AG10803 (cell line): ENCODE measurements at regions not wholly inside any gene's neighbourhood (a gene's known extent, or its start where the extent isn't known, plus 50 kb on each side); places are given as distances from the start of the nearest gene placed in this dataset.

ENCODE experiments used
- DNase-seq: peaks from one replicate; pipeline ENCODE4 v3.0.0; 2010; ENCODE audit warnings: low read depth
- H3K4me3 ChIP-seq: 2 replicates; pipeline ENCODE4 v1.5.1; 2011; ENCODE audit warnings: mild to moderate bottlenecking, low read length, control low read depth
- TF ChIP-seq, protein P1 (sequence below): conservative IDR thresholded peaks from 2 replicates; pipeline ENCODE4 v1.5.1; 2011; ENCODE audit warnings: mild to moderate bottlenecking, low read length, control low read depth, inconsistent platforms

DNA sequence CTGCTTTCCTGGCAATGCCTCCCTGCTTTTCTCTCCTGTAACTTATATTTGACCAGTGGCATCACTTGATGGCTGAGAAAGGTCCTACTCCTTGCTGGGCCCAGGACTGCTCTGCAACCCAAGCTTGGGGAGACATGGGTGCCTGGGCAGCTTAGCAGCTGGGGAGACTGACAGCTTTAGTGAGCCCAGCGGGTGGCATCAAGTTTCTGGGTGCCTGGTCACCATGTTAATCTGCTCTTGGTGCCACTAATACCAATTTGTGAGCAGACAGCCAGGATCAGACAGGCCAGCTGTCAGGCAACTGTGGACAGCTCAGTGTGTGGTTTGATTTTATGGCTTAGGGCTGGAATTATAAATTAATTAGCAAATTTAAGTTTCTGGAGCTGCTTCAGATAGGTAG is 144.8 kb upstream of the GLI2 start:
- TF ChIP-seq, protein P1, sequence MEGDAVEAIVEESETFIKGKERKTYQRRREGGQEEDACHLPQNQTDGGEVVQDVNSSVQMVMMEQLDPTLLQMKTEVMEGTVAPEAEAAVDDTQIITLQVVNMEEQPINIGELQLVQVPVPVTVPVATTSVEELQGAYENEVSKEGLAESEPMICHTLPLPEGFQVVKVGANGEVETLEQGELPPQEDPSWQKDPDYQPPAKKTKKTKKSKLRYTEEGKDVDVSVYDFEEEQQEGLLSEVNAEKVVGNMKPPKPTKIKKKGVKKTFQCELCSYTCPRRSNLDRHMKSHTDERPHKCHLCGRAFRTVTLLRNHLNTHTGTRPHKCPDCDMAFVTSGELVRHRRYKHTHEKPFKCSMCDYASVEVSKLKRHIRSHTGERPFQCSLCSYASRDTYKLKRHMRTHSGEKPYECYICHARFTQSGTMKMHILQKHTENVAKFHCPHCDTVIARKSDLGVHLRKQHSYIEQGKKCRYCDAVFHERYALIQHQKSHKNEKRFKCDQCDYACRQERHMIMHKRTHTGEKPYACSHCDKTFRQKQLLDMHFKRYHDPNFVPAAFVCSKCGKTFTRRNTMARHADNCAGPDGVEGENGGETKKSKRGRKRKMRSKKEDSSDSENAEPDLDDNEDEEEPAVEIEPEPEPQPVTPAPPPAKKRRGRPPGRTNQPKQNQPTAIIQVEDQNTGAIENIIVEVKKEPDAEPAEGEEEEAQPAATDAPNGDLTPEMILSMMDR: no peak
- no peak for DNase-seq
- no peak overlapping the region for H3K4me3 ChIP-seq

DNA sequence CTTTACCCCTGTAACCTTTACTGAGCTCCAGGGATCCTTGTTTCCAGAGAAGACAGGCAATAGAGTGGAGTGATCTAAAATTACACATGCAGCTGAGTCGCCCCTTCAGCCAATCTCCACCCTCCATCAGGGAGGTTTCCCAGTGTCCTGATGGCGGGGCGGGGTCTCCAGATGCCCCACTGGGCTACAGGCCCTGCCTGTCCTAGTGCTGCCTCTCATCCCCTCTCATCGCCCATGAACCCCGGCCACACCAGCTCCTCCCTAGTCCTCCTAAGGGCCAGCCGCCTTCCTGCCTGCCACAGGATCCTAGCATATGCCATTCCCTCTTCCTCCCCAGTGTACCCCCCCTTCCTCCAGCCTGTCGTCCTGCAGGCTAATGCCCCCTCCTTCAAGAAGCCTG is 144.1 kb upstream of the GLI2 start:
- TF ChIP-seq, protein P1: no peak
- H3K4me3 ChIP-seq: no peak overlapping the region
- DNase-seq: no peak

DNA sequence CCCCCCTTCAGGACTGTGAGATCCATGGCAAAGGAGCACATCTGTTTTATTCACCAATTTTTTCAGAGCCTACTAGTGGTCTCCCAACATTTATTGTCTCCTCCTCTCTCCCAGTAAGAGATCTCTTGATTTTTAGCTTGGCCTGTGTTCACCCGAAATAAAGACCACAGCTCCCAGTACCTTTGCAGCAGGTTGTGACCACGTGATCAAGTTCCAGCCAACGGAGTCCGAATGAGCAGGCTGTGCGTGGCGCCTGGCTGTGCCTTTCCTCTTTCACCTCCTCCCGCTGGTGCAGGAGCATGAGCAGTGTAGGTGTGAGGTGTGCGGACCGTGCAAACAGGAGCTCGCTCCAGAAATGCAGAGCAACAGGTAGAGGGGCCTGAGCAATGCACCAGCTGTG is 143.6 kb upstream of the GLI2 start:
- TF ChIP-seq, protein P1: no peak
- H3K4me3 ChIP-seq: no peak overlapping the region
- DNase-seq: no peak

DNA sequence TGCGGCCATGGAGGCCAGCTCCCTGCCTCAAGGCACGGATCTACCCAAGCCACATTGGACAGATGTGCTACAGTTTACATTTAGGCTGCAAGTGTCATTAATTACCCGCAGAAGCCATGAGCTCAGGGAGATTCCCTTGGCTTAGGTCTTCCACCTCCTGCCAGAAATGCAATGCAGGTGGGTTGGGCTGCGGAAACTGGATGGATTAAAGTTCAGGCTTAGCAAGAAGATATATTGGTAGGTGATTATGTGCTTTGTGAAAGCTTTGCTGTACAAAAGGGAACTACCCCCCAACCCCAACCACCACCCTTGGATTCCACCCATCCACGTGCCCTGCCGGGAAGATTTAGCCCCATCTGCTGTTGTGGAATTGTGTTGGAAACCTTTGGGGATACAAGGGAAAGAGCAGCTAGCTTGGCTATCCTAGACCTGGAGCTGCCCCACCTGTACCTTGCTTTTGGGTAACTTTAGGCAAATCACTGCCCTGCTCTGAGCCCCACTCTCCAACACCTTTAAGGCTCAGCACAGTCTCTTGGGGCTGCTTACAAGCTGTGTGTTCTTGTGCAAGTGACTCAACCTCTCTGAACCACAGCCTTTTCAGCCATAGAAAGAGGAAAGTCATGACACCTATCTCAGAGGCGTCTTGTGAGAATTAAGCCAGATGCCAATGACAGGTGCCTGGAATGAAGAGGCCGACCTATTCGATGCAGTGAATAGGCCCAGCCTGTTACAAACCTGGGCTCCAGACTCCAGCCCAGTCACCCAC is 141.6 kb upstream of the GLI2 start:
- no peak overlapping the region for H3K4me3 ChIP-seq
- TF ChIP-seq, protein P1: no peak
- no peak for DNase-seq

DNA sequence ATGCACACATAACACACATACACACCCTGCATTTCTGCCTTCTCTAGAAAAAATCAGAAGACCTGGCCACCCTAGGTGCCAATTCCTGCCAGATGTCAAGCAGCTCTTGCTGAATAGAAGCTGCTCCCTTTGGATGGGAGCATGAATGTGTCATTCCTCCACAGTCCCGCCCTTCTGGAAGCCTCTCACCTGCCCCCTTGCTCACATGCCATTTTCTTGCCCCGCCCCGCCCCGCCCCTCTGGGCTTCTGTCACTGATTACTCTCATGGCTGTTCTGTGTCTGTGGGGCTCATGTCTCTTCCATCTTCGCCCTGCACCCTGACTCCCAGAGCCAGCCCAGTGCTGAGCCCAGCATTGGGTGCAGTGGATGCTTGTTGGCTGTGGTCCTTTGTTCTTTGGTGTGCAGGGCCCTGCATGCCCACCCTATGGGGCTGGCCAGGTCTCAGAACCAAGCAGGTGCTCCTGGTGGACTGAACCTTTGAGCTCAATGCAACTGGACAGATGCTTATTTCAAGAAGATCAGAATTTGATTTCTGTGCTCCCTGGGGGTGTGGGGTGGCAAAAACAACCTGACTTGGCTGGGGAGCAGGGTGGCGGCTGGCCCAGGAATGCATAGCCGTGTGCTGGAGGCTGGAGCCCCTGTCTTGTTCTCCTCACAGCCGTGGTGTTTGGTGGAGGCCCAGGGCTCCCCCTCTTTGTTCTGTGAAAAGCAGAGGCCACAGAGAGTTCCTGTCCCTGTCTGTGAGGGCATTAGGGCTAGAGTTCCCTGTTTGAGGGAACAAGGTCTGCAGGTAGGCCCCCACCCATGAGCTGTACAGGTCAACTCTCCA is 140.6 kb upstream of the GLI2 start:
- TF ChIP-seq, protein P1: no peak
- no peak for DNase-seq
- H3K4me3 ChIP-seq: no peak overlapping the region

DNA sequence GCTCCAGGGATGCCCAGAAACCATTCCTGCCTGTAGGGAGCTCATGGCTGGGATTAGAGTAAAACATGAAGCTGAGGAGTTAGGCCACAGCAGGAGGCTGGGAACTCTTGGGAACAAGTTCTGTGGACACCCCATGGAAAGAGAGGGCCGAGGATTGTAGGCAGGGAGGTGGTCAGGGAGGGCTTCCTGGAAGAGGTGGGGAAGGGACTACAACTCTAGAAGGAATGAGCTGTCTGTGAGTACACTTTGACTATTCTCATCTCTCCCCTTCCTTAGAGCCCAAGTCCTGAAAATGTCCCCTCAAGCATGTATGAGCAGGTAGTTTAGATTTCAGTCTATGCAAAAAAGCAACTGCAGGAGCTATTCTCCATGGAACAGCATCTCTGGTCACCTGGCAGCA is 139.9 kb upstream of the GLI2 start:
- no peak for DNase-seq
- no peak overlapping the region for H3K4me3 ChIP-seq
- TF ChIP-seq, protein P1: no peak
